HepG2 (cell line): ENCODE measurements at regions not wholly inside any gene's neighbourhood (a gene's known extent, or its start where the extent isn't known, plus 50 kb on each side); places are given as distances from the start of the nearest gene placed in this dataset.

Experiments used
- ATAC-seq: fragments of 200-7000 bp; cut with Tn5 transposase; 3 replicates; pipeline ENCODE4 v1.9.1; 2020; ENCODE audit warnings: mild to moderate bottlenecking, moderate library complexity
- BruUV-seq: library from RNA; stranded (reverse); fragments of 400-500 nt; replicated peaks from 2 replicates; lab custom pipeline; 2021; lab: Mats Ljungman, UMichigan
- CTCF ChIA-PET: fragments of 300-600 bp; formaldehyde crosslinking; extraction: SDS; loops from one replicate; lab custom pipeline; 2021; ENCODE audit warnings: low total read pairs, inconsistent platforms, low intra/inter-chr PET ratio; lab: Yijun Ruan, JAX
- POLR2A ChIA-PET: fragments of 350-600 bp; sonication (Branson Sonifier 250); formaldehyde crosslinking; loops from one replicate; lab custom pipeline; 2020; ENCODE audit warnings: antibody characterized with exemption, inconsistent platforms; lab: Yijun Ruan, JAX
- DNase-seq: peaks from one replicate; pipeline ENCODE4 v3.0.0-alpha.2; 2015; ENCODE audit warnings: low spot score
- FAIRE-seq: peaks from 3 replicates; lab custom pipeline; 2011; peaks lifted over from hg19 to GRCh38; lab: Jason Lieb, UNC
- H2AFZ ChIP-seq: one replicate; pipeline ENCODE4 v1.6.1; 2011; ENCODE audit warnings: low read length, inconsistent platforms
- H3K27ac ChIP-seq: fragments of 300-600 bp; 3 replicates; pipeline ENCODE4 v1.8.0; 2011; ENCODE audit warnings: mixed run types, mild to moderate bottlenecking, mixed read lengths, low read length, inconsistent platforms; ENCODE audit not compliant: insufficient read depth; ENCODE audit errors: extremely low read length
- H3K27me3 ChIP-seq, 2 experiments: fragments of 200-600 bp in 1 of 2; 2 replicates in 1 of 2; 3 replicates in 1 of 2; pipeline versions ENCODE4 v1.6.0 to v1.8.0; 2011; ENCODE audit warnings: low read length in 2 of 2, mild to moderate bottlenecking in 2 of 2, moderate library complexity in 2 of 2, inconsistent platforms in 1 of 2; ENCODE audit not compliant: insufficient read depth in 2 of 2, control insufficient read depth in 1 of 2
- H3K36me3 ChIP-seq, 2 experiments: fragments of 200-600 bp in 1 of 2; replicated peaks in 1 of 2; 2 replicates in 1 of 2; 3 replicates in 1 of 2; pipeline versions ENCODE4 v1.5.1 to v1.8.0; 2011; ENCODE audit warnings: low read length in 2 of 2, inconsistent platforms in 1 of 2; ENCODE audit not compliant: insufficient read depth in 2 of 2, control insufficient read depth in 1 of 2
- H3K4me1 ChIP-seq: 2 replicates; pipeline ENCODE4 v1.5.1; 2012; ENCODE audit warnings: low read length, inconsistent platforms; ENCODE audit not compliant: insufficient read depth
- H3K4me2 ChIP-seq: 2 replicates; pipeline ENCODE4 v1.6.0; 2011; ENCODE audit warnings: low read depth, low read length, inconsistent platforms
- H3K4me3 ChIP-seq, 3 experiments: fragments of 200-600 bp in 1 of 3; sonication (generic), shearing (Covaris generic) in 1 of 3; replicated peaks in 1 of 3; 2 replicates each; pipeline ENCODE4 v1.5.1; 2011 to 2016; ENCODE audit warnings: low read length in 3 of 3, inconsistent platforms in 2 of 3, low read depth in 2 of 3, mild to moderate bottlenecking in 2 of 3, control low read depth in 1 of 3, mixed read lengths in 1 of 3; ENCODE audit not compliant: insufficient read depth in 1 of 3
- H3K79me2 ChIP-seq: one replicate; pipeline ENCODE4 v1.6.1; 2011; ENCODE audit warnings: low read length, inconsistent platforms; ENCODE audit not compliant: insufficient read depth
- H3K9ac ChIP-seq: 2 replicates; pipeline ENCODE4 v1.6.0; 2011; ENCODE audit warnings: mild to moderate bottlenecking, low read depth, low read length, inconsistent platforms; ENCODE audit not compliant: insufficient read depth
- H3K9me3 ChIP-seq: 2 replicates; pipeline ENCODE4 v1.5.1; 2012; ENCODE audit warnings: mild to moderate bottlenecking, low read length
- H4K20me1 ChIP-seq: 2 replicates; pipeline ENCODE4 v1.6.0; 2011; ENCODE audit warnings: inconsistent platforms, mild to moderate bottlenecking, low read length, moderate library complexity; ENCODE audit not compliant: insufficient read depth
- EEA1 ChIP-seq: sonication (generic); formaldehyde crosslinking; IDR thresholded peaks from 2 replicates; pipeline ENCODE4 v1.5.1; 2020; ENCODE audit warnings: mild to moderate bottlenecking, missing genetic modification reagents, borderline replicate concordance
- GATA4 ChIP-seq: sonication (generic); IDR thresholded peaks from 2 replicates; pipeline ENCODE4 v1.6.1; 2016; ENCODE audit warnings: antibody characterized with exemption, low read depth, borderline replicate concordance
- HNRNPH1 ChIP-seq: fragments of 200-400 bp; formaldehyde crosslinking; optimal IDR thresholded peaks from 2 replicates; pipeline ENCODE3; 2017; ENCODE audit warnings: mild to moderate bottlenecking, low read depth, low read length
- JDP2 ChIP-seq: sonication (generic); formaldehyde crosslinking; IDR thresholded peaks from 2 replicates; pipeline ENCODE4 v1.8.1; 2022; ENCODE audit warnings: missing genetic modification reagents, borderline replicate concordance
- RAD51 ChIP-seq: fragments of 450-650 bp; IDR thresholded peaks from 2 replicates; pipeline ENCODE4 v1.6.1; 2016; ENCODE audit warnings: borderline replicate concordance
- YY1 ChIP-seq: IDR thresholded peaks from 2 replicates; pipeline ENCODE4 v1.6.1; 2011; ENCODE audit warnings: low read length, low read depth, moderate library complexity, mild to moderate bottlenecking; ENCODE audit not compliant: insufficient read depth, insufficient replicate concordance
- ZNF230 ChIP-seq: sonication (generic); formaldehyde crosslinking; IDR thresholded peaks from 2 replicates; pipeline ENCODE4 v1.4.0; 2020; ENCODE audit warnings: mild to moderate bottlenecking, missing genetic modification reagents
- ZNF703 ChIP-seq: sonication (generic); formaldehyde crosslinking; IDR thresholded peaks from 2 replicates; pipeline ENCODE4 v1.5.1; 2020; ENCODE audit warnings: missing genetic modification reagents, mild to moderate bottlenecking, moderate library complexity, borderline replicate concordance
- in situ Hi-C: cut with HindIII; loops from 2 replicates; pipeline ENCODE4 v1.10.0; 2017; ENCODE audit warnings: low pct_unique_long_range_greater_than_20kb; ENCODE audit not compliant: extremely low pct_ligation_motif_present
- intact Hi-C: fragments of 100-400 bp; cut with micrococcal nuclease; formaldehyde crosslinking; loops from one replicate; pipeline ENCODE4 v1.10.0; 2022; ENCODE audit not compliant: unreplicated experiment
- TF ChIP-seq, protein P1 (sequence below): sonication (generic); formaldehyde crosslinking; IDR thresholded peaks from 2 replicates; pipeline ENCODE4 v1.4.0; 2020; ENCODE audit warnings: mild to moderate bottlenecking, missing genetic modification reagents
- TF ChIP-seq, protein P2 (sequence below): sonication (generic); formaldehyde crosslinking; IDR thresholded peaks from 2 replicates; pipeline ENCODE4 v1.5.0; 2020; ENCODE audit warnings: missing genetic modification reagents

DNA sequence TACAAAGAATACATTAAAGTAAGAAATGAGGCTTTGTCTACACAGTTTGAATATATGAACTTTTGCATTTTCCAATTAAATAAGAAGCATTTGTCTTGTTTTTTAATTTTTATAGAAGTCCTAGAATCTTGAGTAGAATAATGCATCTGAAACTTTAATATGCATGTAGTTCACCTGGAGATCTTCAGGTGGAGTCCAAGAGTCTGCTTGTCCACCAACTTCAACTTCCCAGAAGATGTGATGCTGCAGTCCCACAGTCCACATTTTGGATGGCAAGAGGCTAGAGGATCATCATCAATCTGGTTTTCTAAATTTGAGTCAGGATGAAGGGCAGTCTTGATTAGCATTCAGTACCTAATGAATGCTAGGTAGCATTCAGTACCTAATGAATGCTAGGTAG is 357.6 kb upstream of the SOX2 start:
- ChIA-PET POLR2A (no interaction called here), CTCF (no interaction called here)
- no peak for FAIRE-seq
- Histone ChIP-seq H3K9me3 (no peaks in the 10 kb centered on the region), H4K20me1 (no peaks in the 10 kb centered on the region), H2AFZ (no peak overlapping the region), H3K27ac (no peak overlapping the region), H3K4me2 (no peak overlapping the region), H3K27me3 (no peaks in the 10 kb centered on the region), H3K36me3 (no peaks in the 10 kb centered on the region), H3K4me1 (no peaks in the 10 kb centered on the region), H3K4me3 (no peak overlapping the region), H3K9ac (no peak overlapping the region), H3K79me2 (no peaks in the 10 kb centered on the region)
- TF ChIP-seq RAD51 (no peak), ZNF703 (CRISPR knock-in tag) (no peak), ZNF230 (CRISPR knock-in tag) (no peak), GATA4 (no peak), EEA1 (CRISPR knock-in tag) (no peak), JDP2 (CRISPR knock-in tag) (no peak), YY1 (no peak), HNRNPH1 (no peak)
- TF ChIP-seq, protein P1, sequence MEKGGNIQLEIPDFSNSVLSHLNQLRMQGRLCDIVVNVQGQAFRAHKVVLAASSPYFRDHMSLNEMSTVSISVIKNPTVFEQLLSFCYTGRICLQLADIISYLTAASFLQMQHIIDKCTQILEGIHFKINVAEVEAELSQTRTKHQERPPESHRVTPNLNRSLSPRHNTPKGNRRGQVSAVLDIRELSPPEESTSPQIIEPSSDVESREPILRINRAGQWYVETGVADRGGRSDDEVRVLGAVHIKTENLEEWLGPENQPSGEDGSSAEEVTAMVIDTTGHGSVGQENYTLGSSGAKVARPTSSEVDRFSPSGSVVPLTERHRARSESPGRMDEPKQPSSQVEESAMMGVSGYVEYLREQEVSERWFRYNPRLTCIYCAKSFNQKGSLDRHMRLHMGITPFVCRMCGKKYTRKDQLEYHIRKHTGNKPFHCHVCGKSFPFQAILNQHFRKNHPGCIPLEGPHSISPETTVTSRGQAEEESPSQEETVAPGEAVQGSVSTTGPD (CRISPR knock-in tag), result no peak
- TF ChIP-seq, protein P2, sequence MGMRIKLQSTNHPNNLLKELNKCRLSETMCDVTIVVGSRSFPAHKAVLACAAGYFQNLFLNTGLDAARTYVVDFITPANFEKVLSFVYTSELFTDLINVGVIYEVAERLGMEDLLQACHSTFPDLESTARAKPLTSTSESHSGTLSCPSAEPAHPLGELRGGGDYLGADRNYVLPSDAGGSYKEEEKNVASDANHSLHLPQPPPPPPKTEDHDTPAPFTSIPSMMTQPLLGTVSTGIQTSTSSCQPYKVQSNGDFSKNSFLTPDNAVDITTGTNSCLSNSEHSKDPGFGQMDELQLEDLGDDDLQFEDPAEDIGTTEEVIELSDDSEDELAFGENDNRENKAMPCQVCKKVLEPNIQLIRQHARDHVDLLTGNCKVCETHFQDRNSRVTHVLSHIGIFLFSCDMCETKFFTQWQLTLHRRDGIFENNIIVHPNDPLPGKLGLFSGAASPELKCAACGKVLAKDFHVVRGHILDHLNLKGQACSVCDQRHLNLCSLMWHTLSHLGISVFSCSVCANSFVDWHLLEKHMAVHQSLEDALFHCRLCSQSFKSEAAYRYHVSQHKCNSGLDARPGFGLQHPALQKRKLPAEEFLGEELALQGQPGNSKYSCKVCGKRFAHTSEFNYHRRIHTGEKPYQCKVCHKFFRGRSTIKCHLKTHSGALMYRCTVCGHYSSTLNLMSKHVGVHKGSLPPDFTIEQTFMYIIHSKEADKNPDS (CRISPR knock-in tag), result no peak
- DNase-seq, result no peak
- BruUV-seq, result no TSS peak
- ATAC-seq, result no peak
- intact Hi-C loops (no loop called here), in situ Hi-C loops (no loop called here)
